Endothelial cell (in vitro differentiated cells): ENCODE measurements at regions not wholly inside any gene's neighbourhood (a gene's known extent, or its start where the extent isn't known, plus 50 kb on each side); places are given as distances from the start of the nearest gene placed in this dataset.
A peak's percentile ranks its signal among the peaks of the same experiment; 100 is the strongest.

Experiments
- DNase-seq: peaks from one replicate; pipeline ENCODE4 v3.0.0; 2021; ENCODE audit warnings: low spot score
- H3K27ac Mint-ChIP-seq: one replicate; pipeline ENCODE4 v1.8.0; 2021; ENCODE audit warnings: mixed read lengths, inconsistent platforms; ENCODE audit not compliant: unreplicated experiment
- H3K27me3 Mint-ChIP-seq: one replicate; pipeline ENCODE4 v1.8.0; 2021; ENCODE audit warnings: mild to moderate bottlenecking, moderate library complexity, mixed read lengths, inconsistent platforms; ENCODE audit not compliant: unreplicated experiment
- H3K36me3 Mint-ChIP-seq: one replicate; pipeline ENCODE4 v1.8.0; 2021; ENCODE audit warnings: mild to moderate bottlenecking, low read depth, mixed read lengths, inconsistent platforms; ENCODE audit not compliant: unreplicated experiment
- H3K4me1 Mint-ChIP-seq: one replicate; pipeline ENCODE4 v1.8.0; 2021; ENCODE audit warnings: mild to moderate bottlenecking, mixed read lengths, inconsistent platforms; ENCODE audit not compliant: unreplicated experiment
- H3K4me3 Mint-ChIP-seq: one replicate; pipeline ENCODE4 v1.8.0; 2021; ENCODE audit warnings: mild to moderate bottlenecking, mixed read lengths, inconsistent platforms; ENCODE audit not compliant: unreplicated experiment
- H3K9me3 Mint-ChIP-seq: one replicate; pipeline ENCODE4 v1.8.0; 2021; ENCODE audit warnings: mixed read lengths, inconsistent platforms; ENCODE audit not compliant: unreplicated experiment
- TF ChIP-seq, protein P1 (sequence below): fragments of 200-600 bp; sonication (generic); IDR thresholded peaks from one replicate; pipeline ENCODE4 v1.5.0; 2021; ENCODE audit warnings: antibody characterized with exemption; ENCODE audit not compliant: unreplicated experiment

DNA sequence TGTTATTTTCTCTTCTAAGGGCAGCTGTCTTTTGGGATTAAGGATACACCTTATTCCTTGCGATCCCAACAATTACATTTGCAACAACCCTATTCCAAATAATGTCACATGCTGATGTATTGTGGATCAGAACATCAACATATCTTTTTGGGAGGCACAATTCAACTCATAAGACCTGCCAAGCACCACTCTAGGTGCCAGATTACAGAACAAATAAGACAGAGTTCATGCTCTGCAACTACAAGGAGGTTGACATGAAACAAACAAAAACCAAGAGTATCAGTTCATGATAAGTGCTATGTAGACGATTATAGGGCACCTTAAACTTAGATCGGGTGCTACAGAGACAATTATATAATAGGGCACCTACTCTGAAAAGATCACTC is 203.2 kb upstream of the SGK1 start:
- Mint-ChIP-seq H3K9me3 (no peaks in the 10 kb centered on the region), H3K36me3 (no peaks in the 10 kb centered on the region), H3K27me3 (no peaks in the 10 kb centered on the region), H3K4me1 (peaks cover 24% of the 10 kb centered on the region), H3K27ac (no peak overlapping the region), H3K4me3 (no peak overlapping the region)
- DNase-seq, result no peak
- TF ChIP-seq, protein P1, sequence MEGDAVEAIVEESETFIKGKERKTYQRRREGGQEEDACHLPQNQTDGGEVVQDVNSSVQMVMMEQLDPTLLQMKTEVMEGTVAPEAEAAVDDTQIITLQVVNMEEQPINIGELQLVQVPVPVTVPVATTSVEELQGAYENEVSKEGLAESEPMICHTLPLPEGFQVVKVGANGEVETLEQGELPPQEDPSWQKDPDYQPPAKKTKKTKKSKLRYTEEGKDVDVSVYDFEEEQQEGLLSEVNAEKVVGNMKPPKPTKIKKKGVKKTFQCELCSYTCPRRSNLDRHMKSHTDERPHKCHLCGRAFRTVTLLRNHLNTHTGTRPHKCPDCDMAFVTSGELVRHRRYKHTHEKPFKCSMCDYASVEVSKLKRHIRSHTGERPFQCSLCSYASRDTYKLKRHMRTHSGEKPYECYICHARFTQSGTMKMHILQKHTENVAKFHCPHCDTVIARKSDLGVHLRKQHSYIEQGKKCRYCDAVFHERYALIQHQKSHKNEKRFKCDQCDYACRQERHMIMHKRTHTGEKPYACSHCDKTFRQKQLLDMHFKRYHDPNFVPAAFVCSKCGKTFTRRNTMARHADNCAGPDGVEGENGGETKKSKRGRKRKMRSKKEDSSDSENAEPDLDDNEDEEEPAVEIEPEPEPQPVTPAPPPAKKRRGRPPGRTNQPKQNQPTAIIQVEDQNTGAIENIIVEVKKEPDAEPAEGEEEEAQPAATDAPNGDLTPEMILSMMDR, result no peak

DNA sequence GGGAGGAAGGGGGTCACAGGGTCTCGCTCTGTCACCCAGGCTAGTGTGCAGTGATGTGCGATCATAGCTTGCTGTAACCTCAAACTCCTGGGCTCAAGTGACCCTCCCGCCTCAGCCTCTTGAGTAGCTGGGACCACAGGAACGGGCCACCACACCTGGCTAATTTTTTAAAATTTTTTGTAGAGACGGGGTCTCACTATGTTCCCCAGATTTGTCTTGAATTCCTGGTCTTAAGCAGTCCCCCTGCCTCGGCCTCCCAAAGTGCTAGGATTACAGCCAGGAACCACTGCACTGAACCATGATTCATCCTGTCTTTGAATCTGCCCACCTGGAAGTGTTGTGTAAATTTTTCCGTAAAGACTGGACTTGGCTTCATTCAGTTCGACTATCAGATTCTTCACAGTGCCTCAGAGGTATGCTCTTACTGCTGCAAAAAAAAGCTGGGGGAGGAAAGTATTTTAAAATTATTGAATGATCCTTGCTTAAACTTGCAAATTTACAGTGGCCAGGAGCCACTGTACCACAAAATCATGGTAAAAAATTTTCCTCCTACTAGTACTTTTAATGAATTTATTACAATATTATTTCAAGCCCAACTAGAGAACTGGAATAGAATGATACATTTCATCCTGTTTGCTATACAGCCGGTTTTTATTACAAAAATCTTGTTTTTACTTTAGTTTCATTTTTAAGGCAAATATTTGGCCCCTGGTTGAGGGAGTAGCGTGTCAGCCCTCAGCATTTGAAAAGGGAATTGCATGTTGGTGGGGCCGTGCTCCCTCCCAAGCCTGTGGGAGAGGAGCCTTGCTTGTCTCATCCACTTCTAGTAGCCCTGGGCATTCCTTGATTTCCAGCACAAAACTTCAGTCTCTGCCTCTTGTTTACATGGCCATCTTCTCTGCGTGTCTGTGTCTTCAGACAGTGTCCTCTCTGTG is 202.5 kb upstream of the SGK1 start:
- no peaks in the 10 kb centered on the region for H3K36me3 Mint-ChIP-seq
- no peaks in the 10 kb centered on the region for H3K27me3 Mint-ChIP-seq
- no peak for DNase-seq

DNA sequence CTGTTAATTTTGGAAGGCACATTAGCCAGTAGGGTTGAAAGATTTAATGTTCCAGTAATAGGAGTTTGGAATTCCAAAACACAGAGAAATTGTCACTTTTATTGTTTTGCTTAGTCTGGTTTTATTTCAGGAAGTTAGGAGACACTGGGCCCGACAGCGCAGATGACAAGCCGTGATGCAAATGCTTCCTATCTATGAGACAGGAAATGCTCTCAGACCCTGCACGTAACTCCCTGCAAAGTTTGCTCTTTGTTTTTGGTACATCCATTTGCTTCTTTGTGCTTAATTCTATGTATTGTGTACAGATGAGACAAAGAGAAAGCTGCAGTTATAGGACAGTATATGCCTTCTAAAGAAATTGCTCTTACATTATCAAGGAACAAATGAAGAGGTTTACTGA is 201.6 kb upstream of the SGK1 start:
- Mint-ChIP-seq H3K36me3 (no peaks in the 10 kb centered on the region), H3K9me3 (no peaks in the 10 kb centered on the region), H3K4me3 (no peak overlapping the region), H3K27ac (peak overlapping the region; percentile 31), H3K4me1 (peaks cover 24% of the 10 kb centered on the region), H3K27me3 (no peaks in the 10 kb centered on the region)
- TF ChIP-seq, protein P1, result no peak
- DNase-seq, result no peak

More for the DNA sequence above, 202.5 kb upstream of the SGK1 start:
- no peak overlapping the region for H3K27ac Mint-ChIP-seq
- H3K4me3 Mint-ChIP-seq, result no peak overlapping the region
- peaks cover 24% of the 10 kb centered on the region for H3K4me1 Mint-ChIP-seq
- TF ChIP-seq, protein P1, result no peak
- H3K9me3 Mint-ChIP-seq, result no peaks in the 10 kb centered on the region

DNA sequence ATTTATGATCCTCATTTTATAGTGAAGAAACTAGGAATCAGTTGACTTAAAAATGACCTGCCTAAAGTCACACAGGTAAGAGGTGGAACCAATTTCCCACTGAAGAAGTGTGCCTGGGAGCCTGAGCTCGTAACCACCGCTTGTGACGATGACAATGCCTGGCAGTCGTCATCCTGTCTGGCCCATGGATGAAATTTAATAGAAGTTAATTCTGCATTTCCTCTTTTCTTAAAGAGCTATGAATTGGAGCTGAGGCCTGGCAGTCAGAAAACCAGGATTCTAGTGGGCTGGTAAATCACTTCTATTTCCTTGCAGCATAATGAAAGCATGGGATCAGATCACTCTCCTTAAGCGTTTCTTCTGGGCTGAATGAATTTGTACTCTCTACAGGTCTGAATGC is 200.0 kb upstream of the SGK1 start:
- H3K27me3 Mint-ChIP-seq, result no peaks in the 10 kb centered on the region
- H3K4me3 Mint-ChIP-seq, result no peak overlapping the region
- no peaks in the 10 kb centered on the region for H3K36me3 Mint-ChIP-seq
- DNase-seq, result no peak
- TF ChIP-seq, protein P1, result no peak
- peaks cover 25% of the 10 kb centered on the region for H3K4me1 Mint-ChIP-seq
- no peaks in the 10 kb centered on the region for H3K9me3 Mint-ChIP-seq
- no peak overlapping the region for H3K27ac Mint-ChIP-seq

DNA sequence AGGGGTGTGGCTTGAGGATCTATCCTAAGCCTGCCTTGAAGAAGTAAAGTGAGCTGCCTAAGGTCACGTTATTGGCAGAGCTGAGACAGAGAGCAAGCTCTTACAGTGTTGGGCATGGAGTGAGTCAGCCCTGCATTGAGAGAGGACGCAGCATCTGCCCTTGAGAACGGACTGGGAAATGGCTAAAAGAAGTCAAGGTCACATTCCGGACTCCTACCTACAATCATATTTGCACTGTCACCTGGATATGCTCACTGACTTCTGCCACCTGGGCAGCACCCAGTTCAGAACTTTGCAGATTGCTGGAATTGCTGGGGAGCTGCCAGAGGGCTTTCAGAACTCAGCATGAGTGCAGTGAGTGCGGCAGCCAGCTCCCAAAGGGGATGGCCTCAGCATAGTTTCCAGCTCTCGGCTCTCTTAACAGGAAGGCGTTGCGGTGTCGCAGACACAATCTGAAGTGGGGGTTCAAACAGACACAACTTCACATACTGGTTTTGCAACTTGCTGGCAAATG is 199.3 kb upstream of the SGK1 start:
- Mint-ChIP-seq H3K27ac (no peak overlapping the region), H3K4me1 (peaks cover 28% of the 10 kb centered on the region), H3K9me3 (no peaks in the 10 kb centered on the region), H3K27me3 (no peaks in the 10 kb centered on the region), H3K36me3 (no peaks in the 10 kb centered on the region), H3K4me3 (no peak overlapping the region)
- DNase-seq, result peak; percentile 15
- TF ChIP-seq, protein P1, result no peak
